ENCODE measurements at regions not wholly inside any gene's neighbourhood (a gene's known extent, or its start where the extent isn't known, plus 50 kb on each side); places are given as distances from the start of the nearest gene placed in this dataset.

DNA sequence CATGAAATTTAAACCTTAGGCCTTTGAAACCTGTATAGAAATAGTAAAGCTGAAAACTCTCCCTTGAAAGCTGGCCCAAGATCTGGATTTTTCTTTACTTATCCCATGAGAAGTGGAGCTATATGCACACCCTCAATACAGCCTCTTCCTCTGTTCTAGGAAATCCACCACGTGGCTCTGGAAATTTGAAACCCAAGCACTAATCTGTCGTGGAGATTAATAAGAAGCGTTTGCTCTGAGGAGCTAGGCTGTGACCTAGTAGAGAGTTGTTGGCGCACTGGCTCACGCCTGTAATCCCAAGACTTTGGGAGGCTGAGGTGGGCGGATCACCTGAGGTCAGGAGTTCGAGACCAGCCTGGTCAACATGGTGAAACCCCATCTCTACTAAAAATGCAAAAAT is 291.3 kb upstream of the PLXNA2 start:
- Histone ChIP-seq H3K9me3 (no peaks in the 10 kb centered on the region), H3K36me3 (no peaks in the 10 kb centered on the region), H3K4me1 (peaks cover 9% of the 10 kb centered on the region), H3K27ac (no peak overlapping the region), H3K27me3 (no peaks in the 10 kb centered on the region), H3K4me3 (no peak overlapping the region)
- no peak for TF ChIP-seq POLR2A (IDR thresholded peaks at IDR 0.05)
- no peak for DNase-seq (ENCODE audit: extremely low spot score in 2 of 2)
- intact Hi-C loops (cut with DNase I): no loop called here

DNA sequence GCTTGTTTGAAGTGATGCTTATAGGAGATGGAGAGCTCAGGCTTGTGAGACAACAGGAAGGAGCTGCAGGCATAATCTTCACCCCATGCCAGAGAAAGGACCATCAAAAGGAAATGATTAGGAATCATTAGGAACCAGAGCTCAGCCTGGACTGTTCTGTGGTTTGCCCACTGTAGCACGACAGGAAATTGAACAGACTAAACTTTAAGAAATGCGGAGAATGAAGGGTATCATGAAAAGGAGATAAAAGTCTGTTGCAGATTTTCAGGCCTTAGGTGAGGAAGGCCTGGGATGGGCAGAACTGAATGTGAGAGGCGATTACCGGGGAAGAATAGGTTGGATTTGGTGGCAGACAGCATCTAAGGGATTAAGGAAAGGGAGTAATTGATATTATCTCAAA is 292.0 kb upstream of the PLXNA2 start:
- peaks cover 9% of the 10 kb centered on the region for H3K4me1 ChIP-seq
- intact Hi-C loops (cut with DNase I): no loop called here
- no peaks in the 10 kb centered on the region for H3K36me3 ChIP-seq
- H3K9me3 ChIP-seq: no peaks in the 10 kb centered on the region
- no peak overlapping the region for H3K4me3 ChIP-seq
- DNase-seq (ENCODE audit: extremely low spot score in 2 of 2): peak in 1 of 2 donors; percentile 67
- TF ChIP-seq POLR2AphosphoS5 (IDR thresholded peaks at IDR 0.05; ENCODE audit: insufficient read depth in 1 of 2, low read depth in 1 of 2) (no peak), POLR2A (IDR thresholded peaks at IDR 0.05) (no peak)
- TF ChIP-seq, protein P1, sequence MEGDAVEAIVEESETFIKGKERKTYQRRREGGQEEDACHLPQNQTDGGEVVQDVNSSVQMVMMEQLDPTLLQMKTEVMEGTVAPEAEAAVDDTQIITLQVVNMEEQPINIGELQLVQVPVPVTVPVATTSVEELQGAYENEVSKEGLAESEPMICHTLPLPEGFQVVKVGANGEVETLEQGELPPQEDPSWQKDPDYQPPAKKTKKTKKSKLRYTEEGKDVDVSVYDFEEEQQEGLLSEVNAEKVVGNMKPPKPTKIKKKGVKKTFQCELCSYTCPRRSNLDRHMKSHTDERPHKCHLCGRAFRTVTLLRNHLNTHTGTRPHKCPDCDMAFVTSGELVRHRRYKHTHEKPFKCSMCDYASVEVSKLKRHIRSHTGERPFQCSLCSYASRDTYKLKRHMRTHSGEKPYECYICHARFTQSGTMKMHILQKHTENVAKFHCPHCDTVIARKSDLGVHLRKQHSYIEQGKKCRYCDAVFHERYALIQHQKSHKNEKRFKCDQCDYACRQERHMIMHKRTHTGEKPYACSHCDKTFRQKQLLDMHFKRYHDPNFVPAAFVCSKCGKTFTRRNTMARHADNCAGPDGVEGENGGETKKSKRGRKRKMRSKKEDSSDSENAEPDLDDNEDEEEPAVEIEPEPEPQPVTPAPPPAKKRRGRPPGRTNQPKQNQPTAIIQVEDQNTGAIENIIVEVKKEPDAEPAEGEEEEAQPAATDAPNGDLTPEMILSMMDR (IDR thresholded peaks at IDR 0.05): no peak
- H3K27ac ChIP-seq: no peak overlapping the region
- no peaks in the 10 kb centered on the region for H3K27me3 ChIP-seq

DNA sequence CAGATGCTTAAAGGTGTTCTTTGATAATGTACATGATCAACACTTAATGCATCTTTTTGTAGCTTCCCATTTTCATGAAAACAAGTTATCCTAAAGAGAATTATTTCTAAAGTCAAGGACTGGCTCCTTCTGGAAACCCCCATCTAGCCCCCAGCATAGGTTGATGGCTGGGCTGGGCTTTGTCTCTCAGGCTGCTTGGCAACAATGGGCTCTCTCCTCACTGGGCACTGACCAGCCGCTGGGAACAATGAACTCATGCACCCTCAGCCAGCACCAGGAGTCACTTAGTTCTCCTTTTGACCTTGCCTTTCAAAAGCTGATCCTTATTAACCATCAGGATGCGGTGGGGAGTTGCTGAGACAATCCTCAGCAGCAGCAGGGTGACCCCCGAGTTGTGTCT is 293.0 kb upstream of the PLXNA2 start:
- H3K27ac ChIP-seq: no peak overlapping the region
- H3K4me1 ChIP-seq: peaks cover 9% of the 10 kb centered on the region
- no peaks in the 10 kb centered on the region for H3K36me3 ChIP-seq
- H3K9me3 ChIP-seq: no peaks in the 10 kb centered on the region
- TF ChIP-seq POLR2A (IDR thresholded peaks at IDR 0.05): no peak
- TF ChIP-seq, protein P1 (IDR thresholded peaks at IDR 0.05): no peak
- no peak for TF ChIP-seq POLR2AphosphoS5 (IDR thresholded peaks at IDR 0.05; ENCODE audit: insufficient read depth in 1 of 2, low read depth in 1 of 2)
- intact Hi-C loops (cut with DNase I): no loop called here
- peak in 1 of 2 donors; percentile 71 for DNase-seq (ENCODE audit: extremely low spot score in 2 of 2)
- H3K4me3 ChIP-seq: no peak overlapping the region
- H3K27me3 ChIP-seq: no peaks in the 10 kb centered on the region

DNA sequence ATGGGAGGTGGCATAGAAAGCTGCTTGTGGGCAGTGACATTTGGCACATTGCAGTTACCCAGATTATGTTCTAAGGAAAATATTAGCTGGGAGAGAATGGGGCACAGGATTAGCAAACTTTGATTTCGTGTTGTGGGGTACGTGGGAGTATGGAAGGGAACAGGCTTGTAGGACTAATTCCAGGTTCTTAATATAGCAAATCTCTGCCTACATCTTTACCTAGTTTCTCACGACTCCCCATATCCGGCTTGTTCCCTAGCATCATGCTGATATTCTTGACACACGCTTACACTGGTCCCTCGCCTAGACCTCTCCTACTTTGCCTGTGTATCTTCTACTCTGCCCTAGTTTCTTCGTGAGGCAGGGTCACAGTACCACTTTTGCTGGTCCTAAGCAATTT is 293.9 kb upstream of the PLXNA2 start:
- H3K4me3 ChIP-seq: no peak overlapping the region
- intact Hi-C loops (cut with DNase I): no loop called here
- peaks cover 9% of the 10 kb centered on the region for H3K4me1 ChIP-seq
- H3K27ac ChIP-seq: no peak overlapping the region
- H3K36me3 ChIP-seq: no peaks in the 10 kb centered on the region
- no peak for DNase-seq (ENCODE audit: extremely low spot score in 2 of 2)
- H3K27me3 ChIP-seq: no peaks in the 10 kb centered on the region
- TF ChIP-seq POLR2A (IDR thresholded peaks at IDR 0.05) (no peak), POLR2AphosphoS5 (IDR thresholded peaks at IDR 0.05; ENCODE audit: insufficient read depth in 1 of 2, low read depth in 1 of 2) (no peak)
- TF ChIP-seq, protein P1 (IDR thresholded peaks at IDR 0.05): no peak
- H3K9me3 ChIP-seq: no peaks in the 10 kb centered on the region

DNA sequence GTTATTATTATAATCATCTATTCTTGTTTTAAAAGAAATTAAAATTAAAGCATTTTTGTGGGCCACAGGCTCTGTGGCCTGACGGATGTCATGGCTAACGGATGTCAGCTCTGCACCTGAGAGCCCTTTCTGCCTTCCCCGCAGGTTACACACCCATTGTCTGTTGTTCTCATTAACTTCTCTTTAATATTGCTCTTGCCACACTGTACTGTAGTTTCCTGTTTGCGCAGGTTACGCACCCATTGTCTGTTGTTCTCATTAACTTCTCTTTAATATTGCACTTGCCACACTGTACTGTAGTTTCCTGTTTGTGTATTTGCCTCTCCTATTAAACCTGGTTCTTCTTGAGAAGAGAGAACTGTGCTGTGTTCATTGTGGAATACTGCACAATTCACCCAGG is 294.4 kb upstream of the PLXNA2 start:
- H3K27ac ChIP-seq: no peak overlapping the region
- H3K4me1 ChIP-seq: peaks cover 9% of the 10 kb centered on the region
- no peaks in the 10 kb centered on the region for H3K9me3 ChIP-seq
- DNase-seq (ENCODE audit: extremely low spot score in 2 of 2): no peak
- no peaks in the 10 kb centered on the region for H3K27me3 ChIP-seq
- no peak overlapping the region for H3K4me3 ChIP-seq
- no peak for TF ChIP-seq POLR2A (IDR thresholded peaks at IDR 0.05)
- TF ChIP-seq POLR2AphosphoS5 (IDR thresholded peaks at IDR 0.05; ENCODE audit: insufficient read depth in 1 of 2, low read depth in 1 of 2): no peak
- TF ChIP-seq, protein P1 (IDR thresholded peaks at IDR 0.05): no peak
- intact Hi-C loops (cut with DNase I): no loop called here
- H3K36me3 ChIP-seq: no peaks in the 10 kb centered on the region

DNA sequence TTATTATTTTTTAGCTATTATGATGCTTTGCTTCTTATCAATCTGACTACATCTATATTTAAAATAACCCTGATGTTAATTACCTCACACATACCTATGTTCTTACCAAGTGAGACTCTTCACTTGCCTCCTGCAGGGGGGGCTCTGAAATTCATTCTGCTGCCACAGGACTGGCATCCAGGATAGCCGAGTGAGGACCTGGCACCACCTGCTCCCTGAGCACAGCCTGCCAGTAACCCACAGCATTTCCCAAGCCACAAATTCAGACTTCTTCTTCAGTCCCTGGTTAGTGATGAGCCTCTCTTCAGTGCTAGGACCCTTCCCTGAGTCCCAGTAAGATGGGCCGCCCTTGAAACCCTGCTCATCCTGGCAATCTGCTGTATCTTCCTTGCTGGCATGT is 296.5 kb upstream of the PLXNA2 start:
- DNase-seq (ENCODE audit: extremely low spot score in 2 of 2): no peak
- Histone ChIP-seq H3K9me3 (no peaks in the 10 kb centered on the region), H3K36me3 (no peaks in the 10 kb centered on the region), H3K4me1 (no peaks in the 10 kb centered on the region), H3K4me3 (no peak overlapping the region), H3K27me3 (no peaks in the 10 kb centered on the region), H3K27ac (no peak overlapping the region)
- intact Hi-C loops (cut with DNase I): no loop called here
- TF ChIP-seq POLR2AphosphoS5 (IDR thresholded peaks at IDR 0.05; ENCODE audit: insufficient read depth in 1 of 2, low read depth in 1 of 2): no peak
- TF ChIP-seq, protein P1 (IDR thresholded peaks at IDR 0.05): no peak
- no peak for TF ChIP-seq POLR2A (IDR thresholded peaks at IDR 0.05)
